HCT116 (cell line): ENCODE measurements at regions not wholly inside any gene's neighbourhood (a gene's known extent, or its start where the extent isn't known, plus 50 kb on each side); places are given as distances from the start of the nearest gene placed in this dataset.

Source experiments
- ATAC-seq: fragments of 200-7000 bp; cut with Tn5 transposase; 2 replicates; pipeline ENCODE4 v1.9.1; 2020; ENCODE audit warnings: mild to moderate bottlenecking, moderate library complexity
- BruUV-seq: library from RNA; stranded (reverse); fragments of 400-500 nt; replicated peaks from 2 replicates; lab custom pipeline; 2021; lab: Mats Ljungman, UMichigan
- CTCF ChIA-PET: fragments of 300-600 bp; sonication (Branson Sonifier 250); formaldehyde crosslinking; loops from one replicate; lab custom pipeline; 2021; ENCODE audit warnings: antibody characterized with exemption; lab: Charles Lee
- POLR2A ChIA-PET: fragments of 300-600, 350-600 bp; sonication (Branson Sonifier 250); formaldehyde crosslinking; loops from one replicate; lab custom pipeline; 2021; ENCODE audit warnings: antibody characterized with exemption; lab: Charles Lee
- RAD21 ChIA-PET, 2 experiments: fragments of 300-600 bp; sonication (Branson Sonifier 250); formaldehyde crosslinking; loops; one replicate each; lab custom pipeline; 2023; ENCODE audit warnings: low total read pairs in 2 of 2; ENCODE audit not compliant: uncharacterized antibody in 2 of 2, unreplicated experiment in 2 of 2, low non-redundant PET in 1 of 2; lab: Charles Lee
- DNase-seq: peaks from one replicate; pipeline ENCODE4 v3.0.0-alpha.2; 2010; ENCODE audit warnings: low read depth, low spot score
- H2AFZ ChIP-seq: fragments of 200-600 bp; shearing (Covaris generic), sonication (generic); 2 replicates; pipeline ENCODE4 v1.6.1; 2017; ENCODE audit warnings: low read depth, mixed run types, mixed read lengths, antibody characterized with exemption, low read length; ENCODE audit not compliant: poor library complexity, severe bottlenecking
- H3K27ac ChIP-seq: 2 replicates; pipeline ENCODE4 v1.5.1; 2012; ENCODE audit warnings: low read depth, low read length
- H3K27me3 ChIP-seq: fragments of 200-600 bp; sonication (generic); 2 replicates; pipeline ENCODE4 v1.6.1; 2016; ENCODE audit warnings: mixed run types, low read length, mixed read lengths; ENCODE audit not compliant: insufficient read depth
- H3K36me3 ChIP-seq, 2 experiments: fragments of 200-500 bp in 1 of 2; fragments of 200-600 bp in 1 of 2; sonication (Bioruptor generic) in 1 of 2; sonication (generic) in 1 of 2; 2 replicates each; pipeline versions ENCODE4 v1.5.1 to v1.6.1; 2014 to 2016; ENCODE audit warnings: low read length in 2 of 2, inconsistent platforms in 1 of 2, mixed read lengths in 1 of 2, mixed run types in 1 of 2; ENCODE audit not compliant: insufficient read depth in 2 of 2, control insufficient read depth in 1 of 2
- H3K4me1 ChIP-seq, 2 experiments: fragments of 200-600 bp in 1 of 2; sonication (generic) in 1 of 2; 2 replicates each; pipeline versions ENCODE4 v1.5.1 to v1.6.1; 2012 to 2017; ENCODE audit warnings: low read length in 2 of 2, inconsistent platforms in 1 of 2, mild to moderate bottlenecking in 1 of 2, mixed read lengths in 1 of 2, mixed run types in 1 of 2, moderate library complexity in 1 of 2; ENCODE audit not compliant: insufficient read depth in 2 of 2, control insufficient read depth in 1 of 2
- H3K4me2 ChIP-seq: fragments of 200-600 bp; sonication (generic); 2 replicates; pipeline ENCODE4 v1.6.1; 2017; ENCODE audit warnings: mixed run types, low read length, mixed read lengths
- H3K4me3 ChIP-seq, 2 experiments: fragments of 200-600 bp in 1 of 2; sonication (generic) in 1 of 2; replicated peaks in 1 of 2; 2 replicates each; pipeline ENCODE4 v1.5.1; 2011 to 2016; ENCODE audit warnings: low read length in 2 of 2, control low read depth in 1 of 2, low read depth in 1 of 2, mild to moderate bottlenecking in 1 of 2, mixed read lengths in 1 of 2, mixed run types in 1 of 2
- H3K79me2 ChIP-seq: fragments of 200-600 bp; sonication (generic); 2 replicates; pipeline ENCODE4 v1.6.1; 2017; ENCODE audit warnings: mild to moderate bottlenecking, mixed run types, low read length, moderate library complexity, mixed read lengths; ENCODE audit not compliant: insufficient read depth
- H3K9ac ChIP-seq: fragments of 200-600 bp; sonication (generic); 2 replicates; pipeline ENCODE4 v1.6.1; 2016; ENCODE audit warnings: low read length, mixed read lengths
- H3K9me2 ChIP-seq: fragments of 200-600 bp; sonication (generic), shearing (Covaris generic); 2 replicates; pipeline ENCODE4 v1.6.1; 2017; ENCODE audit warnings: mixed run types, mild to moderate bottlenecking, moderate library complexity; ENCODE audit not compliant: insufficient read depth
- H3K9me3 ChIP-seq, 2 experiments: fragments of 200-500 bp in 1 of 2; fragments of 200-600 bp in 1 of 2; sonication (Bioruptor generic) in 1 of 2; sonication (generic) in 1 of 2; 2 replicates each; pipeline ENCODE4 v1.6.1; 2014 to 2017; ENCODE audit warnings: low read length in 2 of 2, mixed read lengths in 2 of 2, inconsistent platforms in 1 of 2, low read depth in 1 of 2, mild to moderate bottlenecking in 1 of 2, mixed run types in 1 of 2, moderate library complexity in 1 of 2; ENCODE audit not compliant: control insufficient read depth in 1 of 2, insufficient read depth in 1 of 2
- H4K20me1 ChIP-seq: fragments of 200-600 bp; sonication (generic), shearing (Covaris generic); 2 replicates; pipeline ENCODE4 v1.6.1; 2017; ENCODE audit warnings: mixed run types, mild to moderate bottlenecking, moderate library complexity; ENCODE audit not compliant: insufficient read depth
- ATF3 ChIP-seq: IDR thresholded peaks from 2 replicates; pipeline ENCODE4 v1.6.1; 2012
- CBX3 ChIP-seq: IDR thresholded peaks from 2 replicates; pipeline ENCODE4 v1.6.1; 2012; ENCODE audit warnings: low read depth
- CEBPB ChIP-seq: IDR thresholded peaks from 2 replicates; pipeline ENCODE4 v1.6.1; 2012; ENCODE audit warnings: low read depth
- CTCF ChIP-seq, 3 experiments: fragments of 200-600 bp in 1 of 3; sonication (generic) in 1 of 3; IDR thresholded peaks in 2 of 3; conservative IDR thresholded peaks in 1 of 3; 2 replicates each; pipeline ENCODE4 v1.5.1; 2012 to 2017; ENCODE audit warnings: low read depth in 2 of 3, low read length in 2 of 3, antibody characterized with exemption in 1 of 3, borderline replicate concordance in 1 of 3, control low read depth in 1 of 3, mild to moderate bottlenecking in 1 of 3, mixed read lengths in 1 of 3, mixed run types in 1 of 3, moderate library complexity in 1 of 3; ENCODE audit not compliant: insufficient read depth in 1 of 3
- EGR1 ChIP-seq: IDR thresholded peaks from 2 replicates; pipeline ENCODE4 v1.6.1; 2012; ENCODE audit warnings: low read depth
- FOSL1 ChIP-seq: IDR thresholded peaks from 2 replicates; pipeline ENCODE4 v1.6.1; 2012; ENCODE audit warnings: low read depth
- JUND ChIP-seq: IDR thresholded peaks from 2 replicates; pipeline ENCODE4 v1.6.1; 2012
- MAX ChIP-seq: IDR thresholded peaks from 2 replicates; pipeline ENCODE4 v1.6.1; 2012
- POLR2A ChIP-seq: IDR thresholded peaks from 2 replicates; pipeline ENCODE4 v1.7.0; 2011; ENCODE audit warnings: borderline replicate concordance; ENCODE audit not compliant: insufficient read depth, insufficient read length; ENCODE audit errors: extremely low read depth
- POLR2AphosphoS5 ChIP-seq: IDR thresholded peaks from 2 replicates; pipeline ENCODE4 v1.6.1; 2011; ENCODE audit warnings: mild to moderate bottlenecking, low read depth, low read length, moderate library complexity
- REST ChIP-seq: IDR thresholded peaks from 2 replicates; pipeline ENCODE4 v1.6.1; 2012; ENCODE audit warnings: low read depth
- SIN3A ChIP-seq: IDR thresholded peaks from 2 replicates; pipeline ENCODE4 v1.6.1; 2012; ENCODE audit warnings: low read depth
- YY1 ChIP-seq: IDR thresholded peaks from 2 replicates; pipeline ENCODE4 v1.6.1; 2011; ENCODE audit warnings: low read length, low read depth, moderate library complexity, mild to moderate bottlenecking; ENCODE audit not compliant: insufficient replicate concordance; ENCODE audit errors: extremely low read depth
- ZBTB33 ChIP-seq: IDR thresholded peaks from 2 replicates; pipeline ENCODE4 v1.6.1; 2011; ENCODE audit warnings: mild to moderate bottlenecking, low read length, moderate library complexity; ENCODE audit not compliant: insufficient replicate concordance; ENCODE audit errors: extremely low read depth
- ZFX ChIP-seq: fragments of 450-650 bp; IDR thresholded peaks from 2 replicates; pipeline ENCODE4 v1.6.1; 2017
- intact Hi-C: fragments of 100-400 bp; cut with micrococcal nuclease; formaldehyde crosslinking; loops from 2 replicates; pipeline ENCODE4 v1.10.0; 2022

GRCh38 chr13:69496981-69497380 is 610.6 kb upstream of the ATXN8OS start:
- no peaks in the 10 kb centered on the region for H3K79me2 ChIP-seq
- no peak for DNase-seq
- ChIA-PET CTCF (no interaction called here), POLR2A (no interaction called here), RAD21 (no interaction called here)
- no peak overlapping the region for H2AFZ ChIP-seq
- no peaks in the 10 kb centered on the region for H3K27me3 ChIP-seq
- ATAC-seq = no peak
- no peak overlapping the region for H3K9ac ChIP-seq
- no TSS peak for BruUV-seq
- H3K9me2 ChIP-seq = no peaks in the 10 kb centered on the region
- no peak overlapping the region for H3K27ac ChIP-seq
- no peaks in the 10 kb centered on the region for H3K36me3 ChIP-seq
- intact Hi-C loops = no loop called here
- TF ChIP-seq MAX (no peak), POLR2A (no peak), POLR2AphosphoS5 (no peak), CBX3 (no peak), CTCF (IDR thresholded peaks at IDR 0.05 in 2 of 3, conservative IDR thresholded peaks at IDR 0.05 in 1 of 3; ENCODE audit: borderline replicate concordance in 1 of 3, insufficient read depth in 1 of 3, low read depth in 2 of 3, low read length in 2 of 3) (no peak), ATF3 (no peak), SIN3A (no peak), YY1 (no peak), CEBPB (no peak), EGR1 (no peak), ZFX (no peak), JUND (no peak), REST (no peak), ZBTB33 (no peak), FOSL1 (no peak)
- no peaks in the 10 kb centered on the region for H3K4me1 ChIP-seq
- H4K20me1 ChIP-seq = no peaks in the 10 kb centered on the region
- no peak overlapping the region for H3K4me2 ChIP-seq
- no peaks in the 10 kb centered on the region; a peak in 1 of 4 replicates for H3K9me3 ChIP-seq
- no peak overlapping the region for H3K4me3 ChIP-seq
